WTC11 (cell line): ENCODE measurements at regions not wholly inside any gene's neighbourhood (a gene's known extent, or its start where the extent isn't known, plus 50 kb on each side); places are given as distances from the start of the nearest gene placed in this dataset.

Source experiments
- ATAC-seq: fragments of 200-7000 bp; cut with Tn5 transposase; 2 replicates; pipeline ENCODE4 v1.10.0; 2021; ENCODE audit warnings: mild to moderate bottlenecking, moderate library complexity
- CTCF ChIA-PET: fragments of 300-600 bp; sonication (Branson Sonifier 250); formaldehyde crosslinking; loops from one replicate; lab custom pipeline; 2021; ENCODE audit warnings: antibody characterized with exemption; lab: Charles Lee
- POLR2A ChIA-PET: fragments of 350-600 bp; sonication (Branson Sonifier 250); formaldehyde crosslinking; loops from one replicate; lab custom pipeline; 2021; ENCODE audit warnings: antibody characterized with exemption; lab: Charles Lee
- DNase-seq: peaks from one replicate; pipeline ENCODE4 v3.0.0; 2021; ENCODE audit warnings: low spot score
- H3K27ac Mint-ChIP-seq: 2 replicates; pipeline ENCODE4 v1.8.0; 2021; ENCODE audit warnings: mixed read lengths
- H3K27me3 Mint-ChIP-seq: 2 replicates; pipeline ENCODE4 v1.8.0; 2021; ENCODE audit warnings: low read depth, mild to moderate bottlenecking, moderate library complexity, mixed read lengths
- H3K36me3 Mint-ChIP-seq: 2 replicates; pipeline ENCODE4 v1.8.0; 2021; ENCODE audit warnings: mixed read lengths
- H3K4me1 Mint-ChIP-seq: 2 replicates; pipeline ENCODE4 v1.8.0; 2022; ENCODE audit warnings: mixed read lengths
- H3K4me3 Mint-ChIP-seq: 2 replicates; pipeline ENCODE4 v1.8.0; 2021; ENCODE audit warnings: mild to moderate bottlenecking, moderate library complexity, mixed read lengths
- H3K9me3 Mint-ChIP-seq: 2 replicates; pipeline ENCODE4 v1.8.0; 2021; ENCODE audit warnings: mixed read lengths
- ARID4B ChIP-seq: sonication (generic); formaldehyde crosslinking; IDR thresholded peaks from 2 replicates; pipeline ENCODE4 v1.8.0; 2023; ENCODE audit warnings: missing genetic modification reagents, mild to moderate bottlenecking, borderline replicate concordance
- ATF3 ChIP-seq: sonication (generic); formaldehyde crosslinking; conservative IDR thresholded peaks from 2 replicates; pipeline ENCODE4 v1.8.1; 2022; ENCODE audit warnings: mild to moderate bottlenecking, missing genetic modification reagents
- CBFB ChIP-seq: sonication (generic); formaldehyde crosslinking; IDR thresholded peaks from 2 replicates; pipeline ENCODE4 v1.8.1; 2022; ENCODE audit warnings: mild to moderate bottlenecking, low read depth, missing genetic modification reagents
- CDX4 ChIP-seq: fragments of 250-450 bp; sonication (Bioruptor Pico); IDR thresholded peaks from 2 replicates; pipeline ENCODE4 v1.9.0; 2021; ENCODE audit warnings: moderate library complexity, mild to moderate bottlenecking, inconsistent platforms, borderline replicate concordance
- CTCF ChIP-seq: fragments of 200-600 bp; IDR thresholded peaks from 2 replicates; pipeline ENCODE4 v1.8.0; 2022; ENCODE audit warnings: antibody characterized with exemption
- ETV6 ChIP-seq: sonication (generic); formaldehyde crosslinking; IDR thresholded peaks from 2 replicates; pipeline ENCODE4 v1.8.1; 2022; ENCODE audit warnings: mild to moderate bottlenecking, missing genetic modification reagents
- FOXP1 ChIP-seq: sonication (generic); formaldehyde crosslinking; IDR thresholded peaks from 2 replicates; pipeline ENCODE4 v1.8.0; 2022; ENCODE audit warnings: missing genetic modification reagents, mild to moderate bottlenecking, moderate library complexity, borderline replicate concordance
- FOXP4 ChIP-seq: sonication (generic); formaldehyde crosslinking; IDR thresholded peaks from 2 replicates; pipeline ENCODE4 v1.8.0; 2022; ENCODE audit warnings: mild to moderate bottlenecking, missing genetic modification reagents
- GTF2I ChIP-seq: fragments of 250-450 bp; sonication (Bioruptor Pico); conservative IDR thresholded peaks from 2 replicates; pipeline ENCODE4 v1.4.0; 2021; ENCODE audit warnings: mild to moderate bottlenecking
- IRF1 ChIP-seq: sonication (generic); formaldehyde crosslinking; IDR thresholded peaks from 2 replicates; pipeline ENCODE4 v1.8.0; 2023; ENCODE audit warnings: missing genetic modification reagents
- IRF2 ChIP-seq: sonication (generic); formaldehyde crosslinking; IDR thresholded peaks from 2 replicates; pipeline ENCODE4 v1.8.0; 2022; ENCODE audit warnings: low read depth, missing genetic modification reagents, borderline replicate concordance
- MYBL2 ChIP-seq: sonication (generic); formaldehyde crosslinking; IDR thresholded peaks from 2 replicates; pipeline ENCODE4 v1.8.1; 2023; ENCODE audit warnings: mild to moderate bottlenecking, moderate library complexity, missing genetic modification reagents
- NFYB ChIP-seq: sonication (generic); formaldehyde crosslinking; conservative IDR thresholded peaks from 2 replicates; pipeline ENCODE4 v1.8.0; 2022; ENCODE audit warnings: low read depth, missing genetic modification reagents
- NR1H2 ChIP-seq: sonication (generic); formaldehyde crosslinking; IDR thresholded peaks from 2 replicates; pipeline ENCODE4 v1.9.0; 2021; ENCODE audit warnings: mild to moderate bottlenecking, moderate library complexity, missing genetic modification reagents
- SMAD3 ChIP-seq: sonication (generic); formaldehyde crosslinking; IDR thresholded peaks from 2 replicates; pipeline ENCODE4 v1.8.0; 2022; ENCODE audit warnings: missing genetic modification reagents, mild to moderate bottlenecking, borderline replicate concordance
- SP1 ChIP-seq: sonication (generic); formaldehyde crosslinking; conservative IDR thresholded peaks from 2 replicates; pipeline ENCODE4 v1.8.1; 2022; ENCODE audit warnings: missing genetic modification reagents
- TEAD1 ChIP-seq: sonication (generic); formaldehyde crosslinking; IDR thresholded peaks from 2 replicates; pipeline ENCODE4 v1.8.0; 2022; ENCODE audit warnings: mild to moderate bottlenecking, missing genetic modification reagents
- USF2 ChIP-seq: sonication (generic); formaldehyde crosslinking; IDR thresholded peaks from 2 replicates; pipeline ENCODE4 v1.8.1; 2023; ENCODE audit warnings: mild to moderate bottlenecking, missing genetic modification reagents, moderate library complexity
- ZNF317 ChIP-seq: sonication (generic); formaldehyde crosslinking; IDR thresholded peaks from 2 replicates; pipeline ENCODE4 v1.8.1; 2023; ENCODE audit warnings: low read depth, mild to moderate bottlenecking, moderate library complexity, missing genetic modification reagents, borderline replicate concordance
- ZNF416 ChIP-seq: fragments of 250-450 bp; sonication (Bioruptor Pico); IDR thresholded peaks from 2 replicates; pipeline ENCODE4 v1.9.0; 2021; ENCODE audit warnings: mild to moderate bottlenecking, inconsistent platforms
- ZNF423 ChIP-seq: fragments of 250-450 bp; sonication (Bioruptor Pico); IDR thresholded peaks from 2 replicates; pipeline ENCODE4 v2.1.2; 2022; ENCODE audit warnings: mild to moderate bottlenecking, moderate library complexity

GRCh38 chr12:74185360-74185759 is 352.3 kb upstream of the ATXN7L3B start:
- no peaks in the 10 kb centered on the region for H3K36me3 Mint-ChIP-seq
- no peaks in the 10 kb centered on the region for H3K4me1 Mint-ChIP-seq
- DNase-seq: no peak
- CTCF ChIA-PET: no interaction called here
- TF ChIP-seq ZNF423 (no peak), NFYB (CRISPR knock-in tag) (no peak)
- TF ChIP-seq, all 79 proteins: peak for 0
- POLR2A ChIA-PET: no interaction called here
- H3K9me3 Mint-ChIP-seq: peaks cover under 1% of the 10 kb centered on the region; the same call in 1 of the 2 replicates
- no peak overlapping the region for H3K27ac Mint-ChIP-seq
- H3K27me3 Mint-ChIP-seq: no peaks in the 10 kb centered on the region
- no peak for ATAC-seq
- no peak overlapping the region for H3K4me3 Mint-ChIP-seq

- no peak overlapping the region for H3K4me3 Mint-ChIP-seq
- H3K27me3 Mint-ChIP-seq: no peaks in the 10 kb centered on the region
- ChIA-PET POLR2A (no interaction called here), CTCF (no interaction called here)
- TF ChIP-seq SMAD3: no peak
- no peak for TF ChIP-seq CBFB (CRISPR knock-in tag)
- TF ChIP-seq ZNF416 (CRISPR knock-in tag): no peak
- TF ChIP-seq TEAD1: no peak
- TF ChIP-seq IRF1 (CRISPR knock-in tag): no peak
- TF ChIP-seq MYBL2 (CRISPR knock-in tag): no peak
- TF ChIP-seq NR1H2: no peak
- TF ChIP-seq GTF2I (CRISPR knock-in tag): no peak
- TF ChIP-seq ZNF317 (CRISPR knock-in tag): no peak
- TF ChIP-seq SP1 (CRISPR knock-in tag): no peak
- TF ChIP-seq CTCF: no peak
- DNase-seq (no peak), ATAC-seq (no peak)
- H3K27ac Mint-ChIP-seq: no peak overlapping the region
- H3K36me3 Mint-ChIP-seq: no peaks in the 10 kb centered on the region
- H3K4me1 Mint-ChIP-seq: no peaks in the 10 kb centered on the region; the same call in 1 of the 2 replicates
- peaks cover 3% of the 10 kb centered on the region; the same call in 1 of the 2 replicates for H3K9me3 Mint-ChIP-seq
Measured at GRCh38 chr12:74193191-74193590, 344.4 kb upstream of the ATXN7L3B start.

GRCh38 chr12:74204236-74204635 is 333.4 kb upstream of the ATXN7L3B start:
- no peak for TF ChIP-seq NR1H2
- TF ChIP-seq CBFB (CRISPR knock-in tag): no peak
- TF ChIP-seq FOXP1 (CRISPR knock-in tag): no peak
- TF ChIP-seq ETV6: no peak
- TF ChIP-seq ATF3 (CRISPR knock-in tag): no peak
- TF ChIP-seq CDX4: no peak
- no peak for TF ChIP-seq USF2 (CRISPR knock-in tag)
- TF ChIP-seq IRF2: no peak
- no peak for TF ChIP-seq FOXP4 (CRISPR knock-in tag)
- no peak for TF ChIP-seq ARID4B
- TF ChIP-seq ZNF317 (CRISPR knock-in tag): no peak
- TF ChIP-seq SMAD3: no peak
- peaks cover 52% of the 10 kb centered on the region for H3K9me3 Mint-ChIP-seq
- ChIA-PET CTCF (no interaction called here), POLR2A (no interaction called here)
- DNase-seq (no peak), ATAC-seq (no peak)
- H3K27me3 Mint-ChIP-seq: no peaks in the 10 kb centered on the region
- no peak overlapping the region for H3K27ac Mint-ChIP-seq
- no peak overlapping the region for H3K4me3 Mint-ChIP-seq
- 0 out of 2 replicates have a peak, but pooled peaks cover 6% of the 10 kb centered on the region for H3K4me1 Mint-ChIP-seq
- H3K36me3 Mint-ChIP-seq: peaks cover 34% of the 10 kb centered on the region
